Spleen (tissue), 7 donors: ENCODE measurements at regions not wholly inside any gene's neighbourhood (a gene's known extent, or its start where the extent isn't known, plus 50 kb on each side); places are given as distances from the start of the nearest gene placed in this dataset.

Experiments
- CTCF ChIP-seq, 11 experiments: fragments of 200-600 bp in 7 of 11; fragments of 450-650 bp in 4 of 11; sonication (generic) in 4 of 11; IDR thresholded peaks in 8 of 11; conservative IDR thresholded peaks in 3 of 11; 1 replicate in 7 of 11; 2 replicates in 4 of 11; pipeline versions ENCODE4 v1.4.0 to v1.8.0; 2016 to 2021; ENCODE audit warnings: antibody characterized with exemption in 11 of 11, inconsistent platforms in 4 of 11, mild to moderate bottlenecking in 1 of 11
- POLR2A ChIP-seq, 3 donors: fragments of 450-650 bp; IDR thresholded peaks; one replicate each; pipeline ENCODE4 v1.5.1; 2017; ENCODE audit warnings: antibody characterized with exemption in 3 of 3, mild to moderate bottlenecking in 1 of 3
- donor health status: DM: no; HTN: no; CAD: no; lungs with moderate emphysema.
- donor health status: DM: no; HTN: no; CAD: no.
- donor health status: DM: no; HTN: no; CAD: no.

DNA sequence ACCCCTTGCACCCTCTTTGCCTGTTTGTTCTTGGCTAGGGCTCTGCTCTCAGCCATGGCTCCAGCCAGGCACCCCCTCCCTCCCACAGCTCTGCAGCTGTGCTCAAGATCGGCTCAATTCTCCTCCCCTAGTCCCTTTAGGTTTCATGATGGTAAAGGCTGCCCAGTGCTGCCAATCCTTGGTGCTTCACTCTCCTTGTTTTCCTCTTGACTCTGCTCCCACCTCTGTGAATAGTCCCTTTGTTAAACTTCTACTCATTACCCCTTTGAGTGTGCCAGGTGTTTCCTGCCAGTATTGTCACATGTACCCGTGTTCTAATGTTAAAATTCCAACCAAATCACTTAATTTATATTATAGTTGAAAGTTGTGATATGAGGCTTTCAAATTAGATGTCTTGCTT lies 101.0 kb upstream of the CERS6 start:
- TF ChIP-seq POLR2A (IDR thresholded peaks at IDR 0.05) (no peak), CTCF (IDR thresholded peaks at IDR 0.05 in 8 of 11, conservative IDR thresholded peaks at IDR 0.05 in 3 of 11) (no peak)
